HG02642 (cell line): ENCODE measurements at regions not wholly inside any gene's neighbourhood (a gene's known extent, or its start where the extent isn't known, plus 50 kb on each side); places are given as distances from the start of the nearest gene placed in this dataset.
A peak's percentile ranks its signal among the peaks of the same experiment; 100 is the strongest.
"Not testable (repeated sequence)": the region's sequence is repeated elsewhere in the genome, so short reads cannot be mapped to it uniquely, and the experiment has no call there.

Experiments used
- ATAC-seq: cut with Tn5 transposase; IDR thresholded peaks from one replicate; pipeline ENCODE4 v1.9.1; 2021; ENCODE audit warnings: mild to moderate bottlenecking; ENCODE audit not compliant: unreplicated experiment, poor library complexity

DNA sequence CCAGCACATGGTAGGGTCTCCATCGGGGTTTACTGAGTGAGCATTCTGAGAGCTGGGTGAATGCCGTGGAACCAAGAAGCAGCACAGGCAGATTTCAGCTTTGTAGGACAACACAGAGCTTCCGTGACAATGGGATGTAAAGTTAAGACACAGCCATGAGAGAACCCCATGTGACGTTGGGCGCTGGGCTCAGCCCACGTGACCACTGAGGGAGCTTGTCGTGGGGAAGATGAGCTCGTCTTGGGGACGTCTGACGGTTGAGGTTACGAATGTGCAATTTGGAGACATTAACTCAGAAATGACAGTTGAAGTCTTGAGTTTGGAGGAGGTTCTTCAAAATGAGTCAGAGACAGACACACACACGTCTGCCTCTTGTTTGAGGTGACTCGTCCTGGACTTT, 51.5 kb upstream of the MUC20 start:
- not testable (repeated sequence) for ATAC-seq

DNA sequence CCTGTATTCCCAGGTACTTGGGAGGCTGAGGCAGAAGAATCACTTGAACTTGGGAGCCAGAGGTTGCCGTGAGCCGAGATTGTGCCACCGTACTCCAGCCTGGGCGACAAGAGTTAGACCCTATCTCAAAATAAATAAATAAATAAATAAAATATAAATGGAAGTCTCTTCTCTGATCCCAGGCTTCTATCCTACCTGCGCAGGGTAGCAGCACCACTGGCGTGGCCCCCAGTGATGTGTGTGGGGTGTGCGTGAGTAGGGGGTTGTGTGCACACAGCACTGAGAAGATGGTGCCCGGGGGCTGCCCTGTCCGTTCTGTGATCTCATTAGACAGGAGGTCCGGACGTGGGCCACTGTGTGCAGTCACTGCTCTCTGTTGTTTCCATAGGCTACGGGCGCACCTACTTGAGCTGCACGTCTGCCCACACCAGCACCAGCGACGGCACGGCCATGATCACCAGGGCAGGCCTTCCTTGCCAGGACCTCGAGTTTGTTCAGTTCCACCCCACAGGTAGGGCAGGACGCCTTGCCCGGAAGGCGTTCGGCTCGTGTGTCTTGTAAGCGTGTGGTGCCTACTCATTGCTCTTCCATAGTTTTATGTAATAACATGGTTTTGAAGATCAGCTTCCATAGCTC, 52.5 kb upstream of the MUC20 start:
- ATAC-seq: not testable (repeated sequence)

DNA sequence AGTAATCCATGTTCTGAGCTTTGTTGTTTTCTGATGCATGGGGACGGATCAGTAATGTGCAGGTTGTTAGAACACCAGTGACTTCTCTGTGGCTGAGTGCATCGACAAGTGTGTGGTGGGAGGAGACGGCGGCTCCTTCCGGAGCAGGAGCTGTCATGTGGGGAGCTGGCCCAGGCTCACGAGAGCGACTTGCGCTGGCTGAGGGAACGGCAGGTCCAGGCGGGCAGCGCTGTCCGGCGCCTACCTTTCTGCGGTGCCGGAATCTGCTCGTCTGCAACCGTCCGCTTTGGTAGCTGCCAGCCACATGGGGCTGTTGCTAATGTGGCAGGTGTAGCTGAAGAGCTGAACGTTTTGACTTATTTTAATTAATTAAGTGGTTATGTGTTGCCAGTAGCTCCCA, 55.5 kb upstream of the MUC20 start:
- not testable (repeated sequence) for ATAC-seq

DNA sequence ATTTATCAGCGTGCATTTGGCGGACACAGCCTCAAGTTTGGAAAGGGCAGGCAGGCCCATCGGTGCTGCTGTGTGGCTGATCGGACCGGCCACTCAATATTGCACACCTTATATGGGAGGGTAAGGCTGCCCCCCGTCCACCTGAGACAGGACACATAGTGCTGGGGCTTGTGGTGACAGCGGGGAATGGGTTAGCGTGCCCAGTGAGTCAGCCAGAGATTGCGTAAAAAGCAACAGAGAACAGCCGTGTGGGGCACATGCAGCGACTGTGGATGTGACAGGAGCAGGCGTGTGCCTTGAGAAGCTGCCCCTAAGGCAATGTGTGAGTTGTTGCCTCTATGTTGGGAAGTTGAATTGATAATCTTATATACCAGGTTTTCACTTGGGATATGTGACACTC, 56.6 kb upstream of the MUC20 start:
- not testable (repeated sequence) for ATAC-seq

DNA sequence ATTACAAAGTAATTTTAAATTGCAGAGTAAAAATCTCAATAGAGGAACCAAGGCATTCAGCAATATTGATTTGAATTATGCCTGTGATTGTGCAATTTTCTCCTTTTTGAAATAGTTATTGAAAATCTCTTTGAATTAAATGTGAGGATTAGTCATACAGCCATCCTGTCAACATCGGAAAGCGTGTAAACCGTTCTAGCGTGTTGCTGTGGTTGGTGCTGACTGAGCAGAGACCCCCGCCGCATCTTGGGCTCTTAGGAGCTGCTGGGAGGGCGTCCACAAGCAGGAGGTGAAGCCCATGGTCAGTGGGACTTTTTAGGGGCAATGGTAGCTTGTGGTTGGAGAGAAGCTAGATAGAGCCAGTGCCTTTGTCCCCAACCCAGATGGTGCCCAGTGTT, 61.6 kb upstream of the MUC20 start:
- ATAC-seq: not testable (repeated sequence)

DNA sequence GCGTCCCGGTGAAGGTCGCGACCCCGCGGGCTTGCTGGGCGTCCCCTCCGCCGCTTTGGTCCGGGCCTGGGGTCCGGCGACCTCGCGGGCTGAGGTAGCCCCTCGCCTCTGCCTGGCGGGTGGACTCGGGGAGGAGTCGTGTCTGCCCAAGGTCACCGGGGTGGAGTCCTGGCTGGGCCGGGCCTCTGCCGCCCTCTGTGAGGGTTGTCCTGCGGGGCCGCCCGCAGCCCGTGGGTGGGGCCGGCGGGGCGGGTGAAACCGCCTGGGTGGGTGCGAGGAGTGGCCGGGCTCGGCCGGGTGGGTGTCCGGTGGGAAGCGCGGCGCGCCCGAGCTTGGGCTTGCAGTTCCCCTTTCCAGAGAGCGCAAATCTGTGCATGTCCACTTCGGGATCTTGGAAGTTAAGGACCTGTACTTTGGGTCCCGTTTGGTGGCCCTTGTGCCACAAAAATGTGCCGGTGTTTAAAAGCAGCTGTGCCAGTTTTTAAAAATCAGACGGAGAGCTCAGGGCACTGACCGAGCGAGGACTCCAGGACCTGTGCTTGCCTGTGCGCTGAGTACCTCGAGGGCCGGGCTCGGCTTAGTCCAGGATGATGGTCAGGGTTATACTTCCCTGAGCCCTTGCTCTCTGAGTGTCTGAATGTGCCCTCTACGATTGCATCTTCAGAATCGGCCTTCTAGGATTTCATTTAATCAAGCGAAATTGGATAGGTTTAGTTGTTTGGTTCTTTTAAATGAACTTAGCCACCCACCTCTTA, 62.2 kb upstream of the MUC20 start:
- ATAC-seq: peak; percentile 42

DNA sequence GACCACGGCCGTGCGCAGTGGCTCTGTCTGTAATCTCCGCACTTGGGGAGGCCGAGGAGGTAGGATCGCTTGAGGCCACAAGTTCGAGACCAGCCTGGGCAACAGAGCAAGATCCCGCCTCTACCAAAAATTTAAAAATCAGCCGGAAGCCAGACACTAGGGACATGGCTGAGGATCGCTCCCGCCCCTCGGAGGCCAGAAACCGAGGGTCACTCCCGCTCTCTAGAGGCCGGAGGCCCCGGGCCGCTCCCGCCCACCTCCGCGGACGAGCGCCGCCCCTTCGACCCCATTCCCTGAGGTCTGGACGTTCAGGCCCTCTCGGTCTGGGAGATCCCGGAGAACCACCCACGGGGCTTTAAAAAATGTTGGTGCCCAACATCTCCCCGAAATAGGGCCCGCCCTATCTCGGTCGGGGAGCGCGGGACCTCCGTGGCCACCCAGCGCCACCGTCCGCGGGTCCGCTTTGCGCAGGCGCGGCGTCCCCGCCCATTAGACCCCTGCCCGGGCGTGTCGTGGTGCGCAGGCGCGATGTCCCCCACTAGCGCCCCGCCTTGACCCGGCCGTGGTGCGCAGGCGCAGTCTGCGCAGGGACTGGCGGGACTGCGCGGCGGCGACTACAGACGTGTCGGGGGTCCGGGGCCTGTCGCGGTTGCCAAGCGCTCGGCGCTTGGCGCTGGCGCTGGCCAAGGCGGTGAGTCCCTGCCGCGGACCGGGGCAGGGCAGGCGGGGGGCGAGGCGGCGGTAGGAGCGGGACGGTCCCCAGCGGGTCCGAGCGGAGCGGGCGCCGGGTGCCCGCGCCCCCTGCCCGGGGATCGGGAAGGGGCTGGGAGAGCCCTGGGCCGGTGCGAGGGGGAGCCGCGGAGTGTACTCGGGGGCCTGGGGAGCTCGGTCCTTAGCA, 63.1 kb upstream of the MUC20 start:
- peak; percentile 82 for ATAC-seq

DNA sequence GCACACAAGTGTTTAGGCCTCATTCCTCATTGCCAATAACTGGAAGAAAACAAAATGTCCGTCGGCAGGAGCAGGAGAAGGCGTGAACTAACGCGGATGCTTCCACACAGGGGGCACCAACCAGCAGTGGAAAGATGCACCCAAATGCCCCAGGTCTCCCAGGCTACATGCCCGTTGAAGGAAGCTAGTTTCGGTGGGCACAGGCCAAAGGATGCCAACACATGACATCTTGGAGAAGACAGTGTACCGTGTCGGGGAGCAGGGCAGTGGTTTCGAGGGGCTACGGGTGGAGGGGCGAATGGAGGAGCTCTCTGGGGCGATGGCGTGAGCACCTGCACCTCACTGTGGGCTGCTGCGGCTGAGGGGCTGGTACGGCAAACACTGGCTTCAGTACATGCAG, 64.7 kb upstream of the MUC20 start:
- ATAC-seq: not testable (repeated sequence)

DNA sequence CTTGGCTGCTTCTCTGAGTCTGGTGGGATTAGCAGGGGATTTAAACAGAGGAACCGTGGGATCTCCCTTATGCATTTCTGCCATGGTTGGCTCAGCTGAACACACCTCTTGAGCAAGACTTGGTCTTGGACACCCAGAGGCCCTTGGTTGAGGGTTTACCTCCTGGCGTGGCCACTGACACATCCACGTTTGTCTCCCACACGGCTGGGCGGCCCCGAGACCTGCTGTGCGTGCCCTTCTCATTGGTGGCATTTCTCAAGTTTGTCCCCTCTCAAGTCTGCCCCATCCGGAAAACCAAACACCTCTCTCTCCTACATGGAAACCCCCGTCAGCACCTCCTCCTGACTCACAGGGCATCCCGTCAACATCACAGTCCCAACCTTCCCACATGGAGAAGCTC, 66.0 kb upstream of the MUC20 start:
- ATAC-seq: not testable (repeated sequence)

DNA sequence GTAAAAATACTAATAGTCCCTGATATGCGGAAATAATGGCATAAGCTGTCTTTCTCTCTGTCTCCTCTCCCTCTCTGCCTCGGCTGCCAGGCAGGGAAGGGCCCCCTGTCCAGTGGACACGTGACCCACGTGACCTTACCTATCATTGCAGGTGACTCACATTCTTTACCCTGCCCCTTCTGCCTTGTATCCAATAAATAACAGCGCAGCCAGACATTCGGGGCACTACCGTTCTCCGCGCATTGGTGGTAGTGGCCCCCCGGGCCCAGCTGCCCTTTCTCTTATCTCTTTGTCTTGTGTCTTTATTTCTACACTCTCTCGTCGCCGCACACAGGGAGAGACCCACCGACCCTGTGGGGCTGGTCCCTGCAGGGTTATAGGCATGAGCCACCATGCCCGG, 66.6 kb upstream of the MUC20 start:
- not testable (repeated sequence) for ATAC-seq

DNA sequence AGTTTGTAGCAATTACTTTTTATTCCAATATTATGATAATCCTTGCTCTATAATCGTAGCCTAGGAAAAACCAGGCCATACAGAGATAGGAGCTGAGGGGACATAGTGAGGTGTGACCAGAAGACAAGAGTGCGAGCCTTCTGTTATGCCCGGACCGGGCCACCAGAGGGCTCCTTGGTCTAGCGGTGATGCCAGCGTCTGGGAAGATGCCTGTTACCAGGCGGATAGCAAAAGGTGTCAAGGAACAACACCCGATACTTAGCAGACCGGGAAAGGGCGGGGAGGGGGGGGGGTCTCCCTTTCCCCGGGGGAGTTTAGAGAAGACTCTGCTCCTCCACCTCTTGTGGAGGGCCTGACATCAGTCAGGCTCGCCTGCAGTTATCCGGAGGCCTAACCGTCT, 67.1 kb upstream of the MUC20 start:
- ATAC-seq: not testable (repeated sequence)

DNA sequence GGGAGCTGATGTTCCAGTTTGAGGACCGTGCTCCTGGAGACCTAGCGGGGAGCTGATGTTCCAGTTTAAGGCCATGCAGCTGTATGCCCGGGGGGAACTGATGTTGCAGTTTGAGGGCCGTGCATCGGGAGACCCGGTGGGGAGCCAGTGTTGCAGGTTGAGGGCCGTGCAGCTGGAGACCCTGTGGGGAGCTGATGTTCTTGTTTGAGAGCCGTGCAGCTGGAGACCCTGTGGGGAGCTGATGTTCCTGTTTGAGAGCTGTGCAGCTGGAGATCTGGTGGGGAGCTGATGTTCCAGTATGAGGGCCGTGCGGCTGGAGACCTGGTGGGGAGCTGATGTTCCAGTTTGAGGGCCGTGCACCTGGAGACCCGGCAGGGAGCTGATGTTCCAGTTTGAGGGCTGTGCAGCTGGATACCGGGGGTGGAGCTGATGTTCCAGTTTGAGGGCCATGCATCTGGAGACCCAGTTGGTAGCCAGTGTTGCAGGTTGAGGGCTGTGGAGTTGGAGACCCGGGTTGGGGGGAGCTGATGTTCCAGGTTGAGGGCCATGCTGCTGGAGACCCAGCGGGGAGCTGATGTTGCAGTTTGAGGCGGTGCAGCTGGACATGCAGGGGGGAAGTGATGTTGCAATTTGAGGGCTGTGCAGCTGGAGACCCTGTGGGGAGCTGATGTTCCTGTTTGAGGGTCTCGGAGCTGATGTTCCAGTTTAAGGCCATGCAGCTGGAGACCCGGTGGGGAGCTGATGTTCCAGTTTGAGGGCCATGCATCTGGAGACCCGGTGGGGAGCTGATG, 64.4 kb upstream of the APOD start:
- ATAC-seq: not testable (repeated sequence)

DNA sequence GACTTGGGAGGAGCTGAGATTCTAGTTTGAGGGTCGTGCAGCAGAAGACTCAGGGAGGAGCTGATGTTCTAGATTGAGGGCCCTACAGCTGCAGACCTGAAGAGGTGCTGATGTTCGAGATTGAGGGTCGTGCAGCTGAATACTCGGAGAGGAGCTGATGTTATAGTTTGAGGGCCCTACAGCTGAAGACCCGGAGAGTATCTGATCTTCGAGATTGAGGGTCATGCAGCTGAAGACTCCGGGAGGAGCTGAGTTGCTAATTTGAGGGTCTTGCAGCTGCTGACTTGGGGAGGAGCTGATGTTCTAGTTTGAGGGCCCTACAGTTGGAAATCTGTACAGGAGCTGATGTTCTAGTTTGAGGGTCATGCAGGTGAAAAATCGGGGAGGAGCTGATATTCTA, 62.1 kb upstream of the APOD start:
- not testable (repeated sequence) for ATAC-seq

DNA sequence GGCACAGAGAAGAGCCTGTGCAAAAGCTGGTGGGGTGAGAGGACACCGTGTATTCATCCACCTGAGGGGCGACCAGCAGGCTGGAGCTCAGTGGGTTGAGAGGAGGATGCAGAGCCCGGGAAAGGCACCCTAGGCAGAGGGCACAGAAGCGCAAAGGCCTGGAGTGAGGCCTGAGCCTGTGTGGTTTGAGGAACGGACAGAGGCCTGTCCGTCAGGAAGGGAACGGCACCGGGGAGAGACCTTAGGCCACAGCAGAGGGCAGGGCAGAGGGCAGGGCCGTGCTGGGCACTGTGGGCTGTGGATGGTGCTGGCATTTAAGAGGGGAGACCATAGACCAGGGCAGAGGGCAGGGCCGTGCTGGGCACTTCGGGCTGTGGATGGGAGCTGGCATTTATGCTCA, 59.5 kb upstream of the APOD start:
- not testable (repeated sequence) for ATAC-seq

DNA sequence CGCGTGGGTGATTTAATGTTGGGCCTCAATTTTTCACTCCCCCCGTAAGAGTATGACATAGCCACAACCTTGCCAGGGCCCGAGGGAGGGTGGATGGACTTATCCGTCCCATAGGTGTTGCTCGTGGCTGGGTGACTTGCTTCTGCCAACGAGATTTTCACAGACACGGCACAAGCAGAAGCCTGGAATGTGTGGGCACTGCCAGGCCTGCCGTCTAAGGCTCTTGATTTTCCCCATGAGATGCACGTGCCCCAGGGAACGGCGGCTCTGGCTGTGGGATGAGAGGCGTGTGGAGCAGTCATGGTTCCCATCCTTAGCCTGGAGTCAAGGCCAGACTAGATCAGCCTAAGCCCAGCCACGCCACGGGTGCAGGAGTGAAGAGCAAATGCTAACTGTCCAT, 58.6 kb upstream of the APOD start:
- not testable (repeated sequence) for ATAC-seq

DNA sequence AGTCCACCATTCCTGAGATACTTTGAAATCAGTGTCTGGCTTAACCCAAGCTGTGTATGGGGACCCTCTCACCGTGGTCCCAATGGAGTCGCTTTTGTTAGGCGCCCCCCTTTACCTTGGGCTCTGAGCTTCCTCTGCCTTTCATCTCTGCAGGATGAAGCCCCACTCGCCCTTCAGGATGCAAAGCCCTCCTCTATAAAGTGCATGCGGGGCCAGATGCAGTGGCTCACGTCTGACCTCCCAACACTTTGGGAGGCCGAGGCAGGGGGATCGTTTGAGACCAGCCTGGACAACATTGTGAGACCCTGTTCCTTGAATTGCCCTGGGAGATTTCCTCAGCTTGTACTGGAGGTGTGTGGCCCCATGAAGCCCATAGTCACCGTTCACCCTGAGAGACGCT, 54.7 kb upstream of the APOD start:
- ATAC-seq: not testable (repeated sequence)

DNA sequence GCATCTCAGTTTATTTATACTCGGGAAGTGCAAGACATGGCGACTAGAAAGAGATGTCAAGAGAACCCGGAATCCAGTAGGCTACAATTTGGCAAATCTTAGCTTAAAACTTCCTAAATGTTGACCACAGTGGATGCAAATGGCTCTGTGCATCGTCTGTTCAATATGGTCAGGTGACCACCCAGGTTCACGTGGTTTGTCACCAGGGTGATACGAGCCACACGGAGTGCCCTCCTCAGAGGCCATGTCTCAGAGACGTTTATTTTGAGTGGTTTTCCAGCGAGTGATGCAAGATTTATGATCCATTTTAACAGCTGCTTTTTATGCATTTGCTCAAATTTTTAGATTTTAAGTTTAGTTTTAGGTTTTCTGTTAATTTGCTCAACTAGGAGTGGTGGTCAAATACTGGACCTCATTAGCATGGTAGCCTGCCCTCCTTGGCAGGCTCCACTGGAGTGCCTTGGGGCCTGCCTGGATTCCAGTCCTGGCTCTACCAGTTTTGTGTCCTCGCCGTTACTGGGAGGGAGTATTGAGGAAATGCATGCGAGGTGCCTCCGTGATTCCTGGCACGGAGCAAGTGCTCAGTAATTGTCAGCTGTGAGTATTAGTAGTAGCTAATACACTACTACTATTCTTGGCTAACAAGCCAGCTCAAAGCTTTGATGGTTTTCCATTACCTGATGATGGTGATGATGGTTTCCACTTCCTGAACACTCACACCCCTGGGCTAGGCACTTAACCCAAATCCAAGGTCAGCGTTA, 53.9 kb upstream of the APOD start:
- ATAC-seq: not testable (repeated sequence)

DNA sequence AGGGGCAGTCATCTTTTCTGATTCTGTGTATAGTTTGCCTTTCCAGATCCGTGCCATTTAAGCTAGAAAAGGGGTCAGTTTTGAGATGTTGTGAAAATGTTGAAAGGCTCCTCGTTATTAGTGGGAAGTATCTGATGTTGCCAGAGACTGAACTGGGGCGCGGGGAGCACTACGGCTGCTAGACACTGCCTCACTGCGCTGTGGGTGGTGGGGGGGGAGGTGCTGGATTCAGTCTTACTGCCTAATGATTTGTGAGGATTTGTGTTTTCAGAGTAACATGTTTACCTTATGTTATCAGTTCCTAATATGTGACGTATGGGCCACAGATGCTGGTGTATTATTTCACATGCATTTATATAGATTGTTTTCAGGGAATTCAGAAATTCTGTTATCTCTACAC, 53.3 kb upstream of the APOD start:
- ATAC-seq: not testable (repeated sequence)

DNA sequence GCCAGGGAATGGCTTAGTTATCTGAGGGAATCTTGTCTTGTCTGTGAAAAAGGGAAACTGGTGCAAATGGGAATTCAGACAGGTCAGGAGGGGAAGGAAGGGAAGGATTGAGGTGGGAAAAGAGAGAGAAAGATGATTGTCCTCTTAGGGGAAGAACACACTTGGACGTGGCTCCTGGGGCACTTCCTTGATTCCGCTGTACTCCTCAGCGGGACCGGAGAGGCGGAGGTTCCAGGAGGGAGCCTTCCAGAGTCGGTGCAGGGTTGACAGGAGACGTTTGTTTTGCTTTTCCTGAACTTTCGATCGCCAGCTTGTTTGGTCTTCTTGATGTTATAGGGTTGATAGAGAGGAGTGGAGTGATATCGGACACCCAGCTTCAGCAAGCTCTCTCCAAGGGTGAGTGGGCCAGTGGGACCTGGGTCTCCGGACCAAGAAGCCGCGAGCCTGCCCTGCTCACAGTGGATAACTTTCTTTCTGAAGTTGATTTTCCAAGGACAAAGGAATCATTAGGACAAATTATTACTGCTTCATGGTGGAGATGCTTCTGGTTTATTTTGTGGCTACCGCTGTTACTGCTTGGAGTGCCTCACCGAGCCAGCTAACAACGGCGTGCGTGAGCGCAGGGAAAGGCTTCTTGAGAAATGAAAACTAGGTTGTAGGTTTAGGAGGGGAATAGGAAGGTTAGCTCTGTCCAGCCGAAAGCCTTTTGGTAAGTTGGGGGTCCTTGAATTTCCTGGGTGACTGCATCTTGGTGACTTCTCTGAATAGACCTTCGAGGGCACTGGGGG, 52.4 kb upstream of the APOD start:
- not testable (repeated sequence) for ATAC-seq
